Neural cell (in vitro differentiated cells): ENCODE measurements at regions not wholly inside any gene's neighbourhood (a gene's known extent, or its start where the extent isn't known, plus 50 kb on each side); places are given as distances from the start of the nearest gene placed in this dataset.

Source experiments
- EP300 ChIP-seq: fragments of 450-650 bp; conservative IDR thresholded peaks from 2 replicates; pipeline ENCODE4 v1.6.1; 2014; ENCODE audit warnings: antibody characterized with exemption, mild to moderate bottlenecking, moderate library complexity; ENCODE audit not compliant: poor library complexity, severe bottlenecking
- EZH2 ChIP-seq: fragments of 200-600, 300-800 bp; shearing (Covaris generic), sonication (generic); IDR thresholded peaks from 2 replicates; pipeline ENCODE4 v1.6.1; 2014; ENCODE audit warnings: antibody characterized with exemption, low read length, borderline replicate concordance, mild to moderate bottlenecking; ENCODE audit not compliant: insufficient read depth, poor library complexity, severe bottlenecking
- POLR2AphosphoS5 ChIP-seq: IDR thresholded peaks from 2 replicates; pipeline ENCODE4 v1.6.1; 2012
- RAD21 ChIP-seq: fragments of 450-650 bp; conservative IDR thresholded peaks from 2 replicates; pipeline ENCODE4 v1.6.1; 2014; ENCODE audit warnings: antibody characterized with exemption, mild to moderate bottlenecking, moderate library complexity
- SMC3 ChIP-seq: fragments of 450-650 bp; conservative IDR thresholded peaks from 2 replicates; pipeline ENCODE4 v1.6.1; 2014; ENCODE audit warnings: antibody characterized with exemption, mild to moderate bottlenecking, moderate library complexity; ENCODE audit not compliant: poor library complexity
- TAF1 ChIP-seq: IDR thresholded peaks from 2 replicates; pipeline ENCODE4 v1.6.1; 2012; ENCODE audit warnings: low read depth
- TF ChIP-seq, protein P1 (sequence below): fragments of 450-650 bp; IDR thresholded peaks from 2 replicates; pipeline ENCODE4 v1.5.1; 2014; ENCODE audit warnings: antibody characterized with exemption, mild to moderate bottlenecking, moderate library complexity; ENCODE audit not compliant: poor library complexity, severe bottlenecking
- TF ChIP-seq, protein P2 (sequence below): IDR thresholded peaks from 2 replicates; pipeline ENCODE4 v1.6.1; 2012; ENCODE audit warnings: borderline replicate concordance

DNA sequence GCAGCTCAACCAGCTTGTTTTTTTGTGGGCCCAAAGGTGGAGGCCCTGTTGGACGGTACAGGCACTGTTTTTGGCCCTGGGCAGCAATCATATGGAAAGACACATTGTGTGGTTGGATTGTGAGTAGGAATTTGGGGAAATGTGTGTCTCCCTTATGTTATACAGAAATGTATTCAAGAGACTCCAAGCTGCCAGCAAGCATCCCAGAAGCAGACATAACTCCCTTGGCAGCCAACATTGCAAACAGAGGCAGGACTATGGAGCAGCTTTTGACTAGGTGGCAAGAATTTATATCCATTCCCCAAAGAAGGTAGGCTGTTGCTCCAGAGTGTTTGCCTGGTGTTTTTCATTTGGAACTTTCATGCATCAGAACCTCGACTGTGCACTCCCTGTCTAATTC is 104.9 kb downstream of the BUB3 start:
- TF ChIP-seq RAD21 (no peak), EZH2 (no peak), POLR2AphosphoS5 (no peak), SMC3 (no peak), EP300 (no peak), TAF1 (no peak)
- TF ChIP-seq, protein P1, sequence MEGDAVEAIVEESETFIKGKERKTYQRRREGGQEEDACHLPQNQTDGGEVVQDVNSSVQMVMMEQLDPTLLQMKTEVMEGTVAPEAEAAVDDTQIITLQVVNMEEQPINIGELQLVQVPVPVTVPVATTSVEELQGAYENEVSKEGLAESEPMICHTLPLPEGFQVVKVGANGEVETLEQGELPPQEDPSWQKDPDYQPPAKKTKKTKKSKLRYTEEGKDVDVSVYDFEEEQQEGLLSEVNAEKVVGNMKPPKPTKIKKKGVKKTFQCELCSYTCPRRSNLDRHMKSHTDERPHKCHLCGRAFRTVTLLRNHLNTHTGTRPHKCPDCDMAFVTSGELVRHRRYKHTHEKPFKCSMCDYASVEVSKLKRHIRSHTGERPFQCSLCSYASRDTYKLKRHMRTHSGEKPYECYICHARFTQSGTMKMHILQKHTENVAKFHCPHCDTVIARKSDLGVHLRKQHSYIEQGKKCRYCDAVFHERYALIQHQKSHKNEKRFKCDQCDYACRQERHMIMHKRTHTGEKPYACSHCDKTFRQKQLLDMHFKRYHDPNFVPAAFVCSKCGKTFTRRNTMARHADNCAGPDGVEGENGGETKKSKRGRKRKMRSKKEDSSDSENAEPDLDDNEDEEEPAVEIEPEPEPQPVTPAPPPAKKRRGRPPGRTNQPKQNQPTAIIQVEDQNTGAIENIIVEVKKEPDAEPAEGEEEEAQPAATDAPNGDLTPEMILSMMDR, result no peak
- TF ChIP-seq, protein P2, sequence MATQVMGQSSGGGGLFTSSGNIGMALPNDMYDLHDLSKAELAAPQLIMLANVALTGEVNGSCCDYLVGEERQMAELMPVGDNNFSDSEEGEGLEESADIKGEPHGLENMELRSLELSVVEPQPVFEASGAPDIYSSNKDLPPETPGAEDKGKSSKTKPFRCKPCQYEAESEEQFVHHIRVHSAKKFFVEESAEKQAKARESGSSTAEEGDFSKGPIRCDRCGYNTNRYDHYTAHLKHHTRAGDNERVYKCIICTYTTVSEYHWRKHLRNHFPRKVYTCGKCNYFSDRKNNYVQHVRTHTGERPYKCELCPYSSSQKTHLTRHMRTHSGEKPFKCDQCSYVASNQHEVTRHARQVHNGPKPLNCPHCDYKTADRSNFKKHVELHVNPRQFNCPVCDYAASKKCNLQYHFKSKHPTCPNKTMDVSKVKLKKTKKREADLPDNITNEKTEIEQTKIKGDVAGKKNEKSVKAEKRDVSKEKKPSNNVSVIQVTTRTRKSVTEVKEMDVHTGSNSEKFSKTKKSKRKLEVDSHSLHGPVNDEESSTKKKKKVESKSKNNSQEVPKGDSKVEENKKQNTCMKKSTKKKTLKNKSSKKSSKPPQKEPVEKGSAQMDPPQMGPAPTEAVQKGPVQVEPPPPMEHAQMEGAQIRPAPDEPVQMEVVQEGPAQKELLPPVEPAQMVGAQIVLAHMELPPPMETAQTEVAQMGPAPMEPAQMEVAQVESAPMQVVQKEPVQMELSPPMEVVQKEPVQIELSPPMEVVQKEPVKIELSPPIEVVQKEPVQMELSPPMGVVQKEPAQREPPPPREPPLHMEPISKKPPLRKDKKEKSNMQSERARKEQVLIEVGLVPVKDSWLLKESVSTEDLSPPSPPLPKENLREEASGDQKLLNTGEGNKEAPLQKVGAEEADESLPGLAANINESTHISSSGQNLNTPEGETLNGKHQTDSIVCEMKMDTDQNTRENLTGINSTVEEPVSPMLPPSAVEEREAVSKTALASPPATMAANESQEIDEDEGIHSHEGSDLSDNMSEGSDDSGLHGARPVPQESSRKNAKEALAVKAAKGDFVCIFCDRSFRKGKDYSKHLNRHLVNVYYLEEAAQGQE, result no peak
